SK-N-SH treated with all-trans-retinoic acid at 6 μM for 48 hours (cell line): ENCODE measurements at regions not wholly inside any gene's neighbourhood (a gene's known extent, or its start where the extent isn't known, plus 50 kb on each side); places are given as distances from the start of the nearest gene placed in this dataset.

Experiments
- ATAC-seq: fragments of 200-7000 bp; cut with Tn5 transposase; 3 replicates; pipeline ENCODE4 v1.9.1; 2020; ENCODE audit warnings: mild to moderate bottlenecking, moderate library complexity
- ARNTL ChIP-seq: fragments of 450-650 bp; formaldehyde crosslinking; IDR thresholded peaks from 2 replicates; pipeline ENCODE4 v1.5.0; 2020; ENCODE audit warnings: low read depth, mild to moderate bottlenecking, moderate library complexity, borderline replicate concordance
- BACH2 ChIP-seq: fragments of 250-450 bp; sonication (Bioruptor Pico); IDR thresholded peaks from 2 replicates; pipeline ENCODE4 v1.9.0; 2021; ENCODE audit warnings: mild to moderate bottlenecking, borderline replicate concordance
- CREB5 ChIP-seq: fragments of 250-450 bp; sonication (Bioruptor Pico); IDR thresholded peaks from 2 replicates; pipeline ENCODE4 v1.5.1; 2020; ENCODE audit warnings: low read depth, mild to moderate bottlenecking, moderate library complexity
- CSDC2 ChIP-seq: fragments of 250-450 bp; sonication (Bioruptor Pico); IDR thresholded peaks from 2 replicates; pipeline ENCODE4 v1.5.0; 2020; ENCODE audit warnings: mild to moderate bottlenecking, moderate library complexity
- CSRNP3 ChIP-seq: fragments of 250-450 bp; sonication (Bioruptor Pico); IDR thresholded peaks from 2 replicates; pipeline ENCODE4 v1.5.1; 2021; ENCODE audit warnings: mild to moderate bottlenecking, moderate library complexity
- ESRRG ChIP-seq: fragments of 250-450 bp; sonication (Bioruptor Pico); IDR thresholded peaks from 2 replicates; pipeline ENCODE4 v1.6.1; 2021; ENCODE audit warnings: mild to moderate bottlenecking
- GLIS3 ChIP-seq: fragments of 250-450 bp; sonication (Bioruptor Pico); IDR thresholded peaks from 2 replicates; pipeline ENCODE4 v1.5.0; 2020; ENCODE audit warnings: mild to moderate bottlenecking, moderate library complexity
- OSR1 ChIP-seq: fragments of 250-450 bp; sonication (Bioruptor Pico); IDR thresholded peaks from 2 replicates; pipeline ENCODE4 v1.8.0; 2022; ENCODE audit warnings: moderate library complexity, mild to moderate bottlenecking, inconsistent platforms
- PPARA ChIP-seq: fragments of 250-450 bp; sonication (Bioruptor Pico); IDR thresholded peaks from 2 replicates; pipeline ENCODE4 v1.5.0; 2020; ENCODE audit warnings: mild to moderate bottlenecking, borderline replicate concordance
- SNAI2 ChIP-seq: fragments of 250-450 bp; sonication (Bioruptor Pico); IDR thresholded peaks from 2 replicates; pipeline ENCODE4 v1.5.0; 2020; ENCODE audit warnings: mild to moderate bottlenecking, moderate library complexity
- TCF4 ChIP-seq: fragments of 250-450 bp; sonication (Bioruptor Pico); IDR thresholded peaks from 2 replicates; pipeline ENCODE4 v1.8.0; 2021; ENCODE audit warnings: mild to moderate bottlenecking, moderate library complexity, borderline replicate concordance
- TOX ChIP-seq: fragments of 250-450 bp; sonication (Bioruptor Pico); IDR thresholded peaks from 2 replicates; pipeline ENCODE4 v1.8.0; 2021; ENCODE audit warnings: mild to moderate bottlenecking, moderate library complexity, borderline replicate concordance
- ZC3H10 ChIP-seq: fragments of 250-450 bp; sonication (Bioruptor Pico); IDR thresholded peaks from 2 replicates; pipeline ENCODE4 v1.5.1; 2021; ENCODE audit warnings: mild to moderate bottlenecking, moderate library complexity
- ZFP3 ChIP-seq: fragments of 250-450 bp; sonication (Bioruptor Pico); IDR thresholded peaks from 2 replicates; pipeline ENCODE4 v1.5.0; 2020; ENCODE audit warnings: mild to moderate bottlenecking, moderate library complexity
- ZFP30 ChIP-seq: fragments of 450-650 bp; formaldehyde crosslinking; IDR thresholded peaks from 2 replicates; pipeline ENCODE4 v1.5.0; 2022; ENCODE audit warnings: mild to moderate bottlenecking, moderate library complexity
- ZNF565 ChIP-seq: fragments of 450-650 bp; formaldehyde crosslinking; conservative IDR thresholded peaks from 2 replicates; pipeline ENCODE4 v1.5.0; 2020; ENCODE audit warnings: low read depth, mild to moderate bottlenecking, moderate library complexity
- ZNF8 ChIP-seq: fragments of 450-650 bp; formaldehyde crosslinking; IDR thresholded peaks from 2 replicates; pipeline ENCODE4 v1.5.0; 2020; ENCODE audit warnings: mild to moderate bottlenecking, moderate library complexity
- TF ChIP-seq, protein P1 (sequence below): fragments of 250-450 bp; sonication (Bioruptor Pico); IDR thresholded peaks from 2 replicates; pipeline ENCODE4 v1.8.0; 2021; ENCODE audit warnings: low read depth, mild to moderate bottlenecking, moderate library complexity, borderline replicate concordance
- TF ChIP-seq, protein P2 (sequence below): fragments of 250-450 bp; sonication (Bioruptor Pico); IDR thresholded peaks from 2 replicates; pipeline ENCODE4 v1.8.0; 2020; ENCODE audit warnings: mild to moderate bottlenecking, moderate library complexity, borderline replicate concordance
- TF ChIP-seq, protein P3 (sequence below): fragments of 250-450 bp; sonication (Bioruptor Pico); IDR thresholded peaks from 2 replicates; pipeline ENCODE4 v1.5.0; 2020; ENCODE audit warnings: mild to moderate bottlenecking, moderate library complexity

- peak; percentile 71 for ATAC-seq
- TF ChIP-seq ZC3H10 (CRISPR knock-in tag), result 0 out of 2 replicates have a peak, but pooled peaks have one; percentile 30
- TF ChIP-seq TOX, result no peak
These were observed 82.4 kb downstream of the KCTD12 start for GRCh38 chr13:76803831-76804230.

DNA sequence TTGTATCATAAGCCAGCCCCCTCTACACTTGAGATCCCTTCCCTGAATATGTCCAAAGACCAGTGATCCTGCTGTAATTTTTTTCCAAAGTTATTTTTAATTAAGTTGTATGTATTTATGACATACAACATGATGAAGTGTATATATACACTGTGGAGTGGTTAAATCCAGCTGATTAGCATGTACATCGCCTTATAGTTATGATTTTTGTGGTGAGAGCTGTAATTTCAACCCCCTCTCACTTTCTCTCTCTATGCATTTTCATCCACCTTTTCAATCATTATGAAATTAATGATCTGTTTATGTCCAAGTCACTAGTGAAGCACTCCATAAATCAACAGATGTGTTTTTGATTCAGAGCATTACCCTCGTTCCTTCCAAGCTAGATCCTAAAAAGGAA is 85.3 kb downstream of the KCTD12 start:
- ATAC-seq, result no peak
- TF ChIP-seq, protein P1, sequence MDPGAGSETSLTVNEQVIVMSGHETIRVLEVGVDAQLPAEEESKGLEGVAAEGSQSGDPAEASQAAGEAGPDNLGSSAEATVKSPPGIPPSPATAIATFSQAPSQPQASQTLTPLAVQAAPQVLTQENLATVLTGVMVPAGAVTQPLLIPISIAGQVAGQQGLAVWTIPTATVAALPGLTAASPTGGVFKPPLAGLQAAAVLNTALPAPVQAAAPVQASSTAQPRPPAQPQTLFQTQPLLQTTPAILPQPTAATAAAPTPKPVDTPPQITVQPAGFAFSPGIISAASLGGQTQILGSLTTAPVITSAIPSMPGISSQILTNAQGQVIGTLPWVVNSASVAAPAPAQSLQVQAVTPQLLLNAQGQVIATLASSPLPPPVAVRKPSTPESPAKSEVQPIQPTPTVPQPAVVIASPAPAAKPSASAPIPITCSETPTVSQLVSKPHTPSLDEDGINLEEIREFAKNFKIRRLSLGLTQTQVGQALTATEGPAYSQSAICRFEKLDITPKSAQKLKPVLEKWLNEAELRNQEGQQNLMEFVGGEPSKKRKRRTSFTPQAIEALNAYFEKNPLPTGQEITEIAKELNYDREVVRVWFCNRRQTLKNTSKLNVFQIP, result no peak
- no peak for TF ChIP-seq GLIS3 (CRISPR knock-in tag)
- TF ChIP-seq, all 23 proteins: peak for 0

DNA sequence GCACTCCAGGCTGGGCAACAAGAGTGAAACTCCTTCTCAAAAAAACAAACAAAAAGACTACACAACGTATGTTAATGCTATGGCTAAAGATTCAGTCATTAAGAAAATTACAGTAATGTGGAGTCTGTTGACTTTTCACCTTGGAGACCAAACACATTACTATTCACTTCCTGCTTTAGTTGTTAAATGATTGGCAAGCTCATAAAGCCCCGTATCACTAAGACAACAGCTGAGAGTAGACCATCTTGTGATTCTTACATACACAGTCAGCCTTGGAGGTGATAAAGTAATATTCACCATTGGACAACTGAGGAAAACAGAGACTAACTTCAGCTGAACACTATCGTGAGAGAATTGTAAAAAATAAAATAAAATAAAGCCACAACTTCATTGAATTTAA is 86.5 kb downstream of the KCTD12 start:
- no peak for ATAC-seq
- TF ChIP-seq TOX (no peak), CREB5 (no peak), OSR1 (CRISPR knock-in tag) (no peak), ESRRG (no peak), ZC3H10 (CRISPR knock-in tag) (no peak)
- TF ChIP-seq, protein P1, result no peak
- TF ChIP-seq, protein P2, sequence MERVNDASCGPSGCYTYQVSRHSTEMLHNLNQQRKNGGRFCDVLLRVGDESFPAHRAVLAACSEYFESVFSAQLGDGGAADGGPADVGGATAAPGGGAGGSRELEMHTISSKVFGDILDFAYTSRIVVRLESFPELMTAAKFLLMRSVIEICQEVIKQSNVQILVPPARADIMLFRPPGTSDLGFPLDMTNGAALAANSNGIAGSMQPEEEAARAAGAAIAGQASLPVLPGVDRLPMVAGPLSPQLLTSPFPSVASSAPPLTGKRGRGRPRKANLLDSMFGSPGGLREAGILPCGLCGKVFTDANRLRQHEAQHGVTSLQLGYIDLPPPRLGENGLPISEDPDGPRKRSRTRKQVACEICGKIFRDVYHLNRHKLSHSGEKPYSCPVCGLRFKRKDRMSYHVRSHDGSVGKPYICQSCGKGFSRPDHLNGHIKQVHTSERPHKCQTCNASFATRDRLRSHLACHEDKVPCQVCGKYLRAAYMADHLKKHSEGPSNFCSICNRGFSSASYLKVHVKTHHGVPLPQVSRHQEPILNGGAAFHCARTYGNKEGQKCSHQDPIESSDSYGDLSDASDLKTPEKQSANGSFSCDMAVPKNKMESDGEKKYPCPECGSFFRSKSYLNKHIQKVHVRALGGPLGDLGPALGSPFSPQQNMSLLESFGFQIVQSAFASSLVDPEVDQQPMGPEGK (CRISPR knock-in tag), result no peak

GRCh38 chr13:76798037-76798436 is 88.2 kb downstream of the KCTD12 start:
- ATAC-seq, result no peak; the same call in 2 of the 3 replicates
- no peak for TF ChIP-seq ZNF8 (CRISPR knock-in tag)
- TF ChIP-seq OSR1 (CRISPR knock-in tag), result no peak
- TF ChIP-seq GLIS3 (CRISPR knock-in tag), result no peak
- TF ChIP-seq ZFP3 (CRISPR knock-in tag), result no peak
- TF ChIP-seq SNAI2 (CRISPR knock-in tag), result no peak
- TF ChIP-seq, protein P1, result no peak
- no peak for TF ChIP-seq CSRNP3 (CRISPR knock-in tag)
- no peak for TF ChIP-seq PPARA (CRISPR knock-in tag)
- TF ChIP-seq, protein P2 (CRISPR knock-in tag), result no peak
- no peak for TF ChIP-seq ZFP30 (CRISPR knock-in tag)
- no peak for TF ChIP-seq CSDC2 (CRISPR knock-in tag)
- no peak for TF ChIP-seq ZNF565 (CRISPR knock-in tag)
- no peak for TF ChIP-seq ESRRG
- no peak for TF ChIP-seq ARNTL
- TF ChIP-seq TCF4 (CRISPR knock-in tag), result no peak
- no peak for TF ChIP-seq BACH2
- TF ChIP-seq, protein P3, sequence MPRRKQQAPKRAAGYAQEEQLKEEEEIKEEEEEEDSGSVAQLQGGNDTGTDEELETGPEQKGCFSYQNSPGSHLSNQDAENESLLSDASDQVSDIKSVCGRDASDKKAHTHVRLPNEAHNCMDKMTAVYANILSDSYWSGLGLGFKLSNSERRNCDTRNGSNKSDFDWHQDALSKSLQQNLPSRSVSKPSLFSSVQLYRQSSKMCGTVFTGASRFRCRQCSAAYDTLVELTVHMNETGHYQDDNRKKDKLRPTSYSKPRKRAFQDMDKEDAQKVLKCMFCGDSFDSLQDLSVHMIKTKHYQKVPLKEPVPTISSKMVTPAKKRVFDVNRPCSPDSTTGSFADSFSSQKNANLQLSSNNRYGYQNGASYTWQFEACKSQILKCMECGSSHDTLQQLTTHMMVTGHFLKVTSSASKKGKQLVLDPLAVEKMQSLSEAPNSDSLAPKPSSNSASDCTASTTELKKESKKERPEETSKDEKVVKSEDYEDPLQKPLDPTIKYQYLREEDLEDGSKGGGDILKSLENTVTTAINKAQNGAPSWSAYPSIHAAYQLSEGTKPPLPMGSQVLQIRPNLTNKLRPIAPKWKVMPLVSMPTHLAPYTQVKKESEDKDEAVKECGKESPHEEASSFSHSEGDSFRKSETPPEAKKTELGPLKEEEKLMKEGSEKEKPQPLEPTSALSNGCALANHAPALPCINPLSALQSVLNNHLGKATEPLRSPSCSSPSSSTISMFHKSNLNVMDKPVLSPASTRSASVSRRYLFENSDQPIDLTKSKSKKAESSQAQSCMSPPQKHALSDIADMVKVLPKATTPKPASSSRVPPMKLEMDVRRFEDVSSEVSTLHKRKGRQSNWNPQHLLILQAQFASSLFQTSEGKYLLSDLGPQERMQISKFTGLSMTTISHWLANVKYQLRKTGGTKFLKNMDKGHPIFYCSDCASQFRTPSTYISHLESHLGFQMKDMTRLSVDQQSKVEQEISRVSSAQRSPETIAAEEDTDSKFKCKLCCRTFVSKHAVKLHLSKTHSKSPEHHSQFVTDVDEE (CRISPR knock-in tag), result no peak
- TF ChIP-seq CREB5, result no peak
